Uterus (tissue), 3 donors: ENCODE measurements at regions not wholly inside any gene's neighbourhood (a gene's known extent, or its start where the extent isn't known, plus 50 kb on each side); places are given as distances from the start of the nearest gene placed in this dataset.

Source experiments
- DNase-seq, 2 donors: peaks; one replicate each; pipeline ENCODE4 v3.0.0-alpha.2; 2019 to 2020
- H3K27ac ChIP-seq, 2 donors: fragments of 200-600 bp; sonication (generic); 1 replicate in 1 of 2; 2 replicates in 1 of 2; pipeline ENCODE4 v1.5.1; 2016 to 2018
- H3K27me3 ChIP-seq, 2 donors: fragments of 200-600 bp; sonication (generic); one replicate each; pipeline ENCODE4 v1.5.1; 2018 to 2019; ENCODE audit warnings: control low read depth in 1 of 2
- H3K36me3 ChIP-seq, 2 donors: fragments of 200-600 bp; sonication (generic); one replicate each; pipeline ENCODE4 v1.5.1; 2019; ENCODE audit warnings: control low read depth in 1 of 2
- H3K4me1 ChIP-seq, 2 donors: fragments of 200-600 bp; sonication (generic); one replicate each; pipeline ENCODE4 v1.5.1; 2018 to 2019; ENCODE audit warnings: control low read depth in 1 of 2
- H3K4me3 ChIP-seq, 2 donors: fragments of 200-600 bp; sonication (generic); 1 replicate in 1 of 2; 2 replicates in 1 of 2; pipeline ENCODE4 v1.5.1; 2018 to 2019; ENCODE audit warnings: mild to moderate bottlenecking in 1 of 2
- H3K9me3 ChIP-seq, 2 donors: fragments of 200-600 bp; sonication (generic); one replicate each; pipeline ENCODE4 v1.5.1; 2019; ENCODE audit warnings: control low read depth in 1 of 2
- POLR2A ChIP-seq, 2 donors: fragments of 450-650 bp; IDR thresholded peaks; one replicate each; pipeline ENCODE4 v1.6.1; 2016; ENCODE audit warnings: antibody characterized with exemption in 2 of 2, mild to moderate bottlenecking in 1 of 2, moderate library complexity in 1 of 2
- intact Hi-C: fragments of 100-400 bp; cut with DNase I; formaldehyde crosslinking; loops from one replicate; pipeline ENCODE4 v1.15.1; 2023; ENCODE audit warnings: low total_unique reads
- TF ChIP-seq, protein P1 (sequence below), 4 experiments: fragments of 200-600 bp in 2 of 4; fragments of 450-650 bp in 2 of 4; sonication (generic) in 2 of 4; IDR thresholded peaks; one replicate each; pipeline ENCODE4 v1.5.1; 2016 to 2019; ENCODE audit warnings: antibody characterized with exemption in 4 of 4, mild to moderate bottlenecking in 2 of 4, moderate library complexity in 1 of 4
- donor health status: DM: yes; HTN: yes; CAD: no.

DNA sequence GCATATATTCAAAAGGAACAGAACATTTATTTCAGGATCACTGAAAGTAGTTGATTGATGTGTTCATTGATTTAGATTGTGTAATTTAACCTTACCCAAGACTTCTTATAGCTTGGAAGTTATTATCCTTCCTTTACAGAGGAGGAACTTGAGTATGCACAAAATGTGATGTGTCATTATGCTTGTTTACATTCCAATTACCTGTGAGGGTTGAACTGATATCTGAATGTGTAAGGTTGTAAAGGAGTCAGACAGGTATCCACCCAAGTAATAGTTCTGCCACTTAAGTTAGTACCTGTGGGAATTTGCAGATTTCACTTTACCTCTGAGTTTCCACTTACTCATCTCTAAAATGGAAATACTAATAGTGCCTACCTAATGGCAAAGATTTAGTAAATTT lies 668.2 kb downstream of the DOK5 start:
- Histone ChIP-seq H3K36me3 (no peaks in the 10 kb centered on the region), H3K9me3 (no peaks in the 10 kb centered on the region), H3K27me3 (no peaks in the 10 kb centered on the region), H3K27ac (no peak overlapping the region), H3K4me1 (no peaks in the 10 kb centered on the region), H3K4me3 (no peak overlapping the region)
- intact Hi-C loops: no loop called here
- DNase-seq: no peak
- TF ChIP-seq POLR2A (IDR thresholded peaks at IDR 0.05): no peak
- TF ChIP-seq, protein P1, sequence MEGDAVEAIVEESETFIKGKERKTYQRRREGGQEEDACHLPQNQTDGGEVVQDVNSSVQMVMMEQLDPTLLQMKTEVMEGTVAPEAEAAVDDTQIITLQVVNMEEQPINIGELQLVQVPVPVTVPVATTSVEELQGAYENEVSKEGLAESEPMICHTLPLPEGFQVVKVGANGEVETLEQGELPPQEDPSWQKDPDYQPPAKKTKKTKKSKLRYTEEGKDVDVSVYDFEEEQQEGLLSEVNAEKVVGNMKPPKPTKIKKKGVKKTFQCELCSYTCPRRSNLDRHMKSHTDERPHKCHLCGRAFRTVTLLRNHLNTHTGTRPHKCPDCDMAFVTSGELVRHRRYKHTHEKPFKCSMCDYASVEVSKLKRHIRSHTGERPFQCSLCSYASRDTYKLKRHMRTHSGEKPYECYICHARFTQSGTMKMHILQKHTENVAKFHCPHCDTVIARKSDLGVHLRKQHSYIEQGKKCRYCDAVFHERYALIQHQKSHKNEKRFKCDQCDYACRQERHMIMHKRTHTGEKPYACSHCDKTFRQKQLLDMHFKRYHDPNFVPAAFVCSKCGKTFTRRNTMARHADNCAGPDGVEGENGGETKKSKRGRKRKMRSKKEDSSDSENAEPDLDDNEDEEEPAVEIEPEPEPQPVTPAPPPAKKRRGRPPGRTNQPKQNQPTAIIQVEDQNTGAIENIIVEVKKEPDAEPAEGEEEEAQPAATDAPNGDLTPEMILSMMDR (IDR thresholded peaks at IDR 0.05): no peak

DNA sequence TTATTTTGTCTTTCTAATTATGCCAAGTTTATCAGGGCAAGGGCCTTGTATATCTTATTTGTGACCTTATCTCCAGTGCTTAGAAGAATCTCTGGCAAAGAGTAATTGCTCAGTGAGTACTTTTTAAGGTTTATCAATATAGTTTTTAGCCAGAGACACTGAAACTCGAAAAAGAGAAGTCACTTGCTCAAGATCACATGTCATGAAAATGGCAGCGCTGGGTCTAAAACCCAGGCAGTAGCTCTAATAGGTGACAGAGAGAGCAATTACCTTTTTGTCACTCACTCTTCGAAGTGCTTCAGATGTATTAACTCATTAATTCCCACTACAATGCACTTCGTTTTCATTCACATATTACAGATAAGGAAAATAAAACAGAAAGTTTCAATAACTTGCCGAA lies 667.5 kb downstream of the DOK5 start:
- intact Hi-C loops: no loop called here
- no peak for DNase-seq

DNA sequence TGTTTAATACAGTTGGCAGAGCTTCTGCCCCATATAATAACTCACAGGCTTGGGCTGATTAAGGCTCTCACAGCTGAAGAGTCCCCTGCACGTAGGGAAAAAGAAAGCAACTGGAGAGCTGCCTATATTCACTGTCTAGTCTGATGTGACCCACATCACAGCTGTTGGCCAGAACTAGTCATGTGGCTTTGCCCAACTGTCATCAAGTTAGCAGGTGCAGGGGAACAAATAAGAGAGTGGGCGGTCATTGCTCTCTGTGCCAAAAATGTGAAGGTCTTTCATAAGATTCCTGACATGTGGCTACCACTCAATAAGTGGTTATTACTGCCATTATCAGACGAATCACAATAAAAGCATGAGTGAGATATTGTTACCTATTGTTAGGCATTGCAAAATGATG lies 665.2 kb downstream of the DOK5 start:
- no peaks in the 10 kb centered on the region for H3K9me3 ChIP-seq
- H3K27ac ChIP-seq: no peak overlapping the region
- TF ChIP-seq POLR2A (IDR thresholded peaks at IDR 0.05): no peak
- TF ChIP-seq, protein P1 (IDR thresholded peaks at IDR 0.05): no peak
- no peak overlapping the region for H3K4me3 ChIP-seq
- no peak for DNase-seq
- no peaks in the 10 kb centered on the region for H3K36me3 ChIP-seq
- H3K27me3 ChIP-seq: no peaks in the 10 kb centered on the region
- intact Hi-C loops: no loop called here
- H3K4me1 ChIP-seq: no peaks in the 10 kb centered on the region

More for the DNA sequence above, 667.5 kb downstream of the DOK5 start:
- H3K27ac ChIP-seq: no peak overlapping the region
- TF ChIP-seq POLR2A (IDR thresholded peaks at IDR 0.05): no peak
- TF ChIP-seq, protein P1 (IDR thresholded peaks at IDR 0.05): no peak
- H3K27me3 ChIP-seq: no peaks in the 10 kb centered on the region
- no peaks in the 10 kb centered on the region for H3K9me3 ChIP-seq
- H3K36me3 ChIP-seq: no peaks in the 10 kb centered on the region
- H3K4me3 ChIP-seq: no peak overlapping the region
- no peaks in the 10 kb centered on the region for H3K4me1 ChIP-seq

DNA sequence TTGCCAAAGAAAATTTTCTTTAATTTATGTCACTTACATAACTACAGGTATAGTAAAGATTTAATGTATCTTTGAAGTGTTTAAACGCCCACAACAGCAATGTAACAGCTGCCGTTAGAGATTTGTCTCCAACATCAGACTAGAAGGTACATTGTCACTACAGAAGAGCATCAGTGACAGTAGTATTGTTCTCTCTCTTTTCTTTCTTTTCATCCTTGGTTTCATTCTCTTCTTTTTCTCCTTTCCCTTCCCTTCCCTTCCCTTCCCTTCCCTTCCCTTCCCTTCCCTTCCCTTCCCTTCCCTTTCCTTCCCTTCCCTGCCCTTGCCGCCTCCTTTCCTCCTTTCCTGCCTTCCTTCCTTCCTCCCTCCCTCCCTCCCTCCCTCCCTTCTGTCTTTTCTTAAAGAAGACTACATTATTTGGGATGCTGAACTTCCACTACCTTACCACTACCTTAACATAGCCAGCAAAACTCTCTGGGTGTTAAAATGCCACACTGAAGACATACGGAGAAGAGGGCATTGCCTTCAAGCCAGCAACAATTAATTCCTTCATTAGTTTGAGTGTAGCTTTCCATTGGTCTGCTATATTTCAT lies 663.9 kb downstream of the DOK5 start:
- Histone ChIP-seq H3K27me3 (no peaks in the 10 kb centered on the region), H3K27ac (no peak overlapping the region), H3K4me3 (no peak overlapping the region), H3K36me3 (no peaks in the 10 kb centered on the region), H3K4me1 (no peaks in the 10 kb centered on the region), H3K9me3 (no peaks in the 10 kb centered on the region)
- TF ChIP-seq, protein P1 (IDR thresholded peaks at IDR 0.05): no peak
- TF ChIP-seq POLR2A (IDR thresholded peaks at IDR 0.05): no peak
- intact Hi-C loops: no loop called here
- no peak for DNase-seq

DNA sequence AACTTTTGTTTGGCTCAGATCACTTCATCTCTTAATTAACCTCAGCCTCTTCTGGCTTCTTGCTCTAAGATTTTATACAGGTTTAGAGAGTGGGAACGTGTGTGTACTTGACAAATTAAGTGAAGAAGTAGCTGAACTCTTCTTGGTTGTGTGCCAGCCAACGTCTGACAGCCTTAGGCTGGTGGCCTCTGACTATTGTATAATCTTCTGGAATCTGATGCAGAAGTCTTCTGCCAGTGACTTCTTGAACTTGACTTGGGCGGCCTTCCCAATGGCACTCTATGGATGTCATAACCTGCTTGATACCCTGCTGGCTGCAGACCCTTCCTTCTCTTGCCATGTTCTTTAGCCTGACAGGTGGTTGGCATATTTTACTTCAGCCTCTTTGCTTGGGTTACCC lies 660.5 kb downstream of the DOK5 start:
- no peaks in the 10 kb centered on the region for H3K36me3 ChIP-seq
- no peaks in the 10 kb centered on the region for H3K9me3 ChIP-seq
- no peak for DNase-seq
- no peaks in the 10 kb centered on the region for H3K27me3 ChIP-seq
- no peaks in the 10 kb centered on the region for H3K4me1 ChIP-seq
- H3K4me3 ChIP-seq: no peak overlapping the region
- intact Hi-C loops: no loop called here
- TF ChIP-seq POLR2A (IDR thresholded peaks at IDR 0.05): no peak
- TF ChIP-seq, protein P1 (IDR thresholded peaks at IDR 0.05): no peak
- no peak overlapping the region for H3K27ac ChIP-seq
